Endothelial cell of umbilical vein (primary cell): ENCODE measurements at regions not wholly inside any gene's neighbourhood (a gene's known extent, or its start where the extent isn't known, plus 50 kb on each side); places are given as distances from the start of the nearest gene placed in this dataset.

Experiments
- BruUV-seq: library from RNA; stranded (reverse); fragments of 400-500 nt; replicated peaks from 2 replicates; lab custom pipeline; 2021; lab: Mats Ljungman, UMichigan
- CTCF ChIA-PET: fragments of 300-600, 350-600 bp; sonication (Branson Sonifier 250); formaldehyde crosslinking; loops from one replicate; lab custom pipeline; 2021; ENCODE audit warnings: antibody characterized with exemption, inconsistent platforms; lab: Charles Lee
- POLR2A ChIA-PET: fragments of 300-600, 350-600 bp; sonication (Branson Sonifier 250); formaldehyde crosslinking; loops from one replicate; lab custom pipeline; 2021; ENCODE audit warnings: antibody characterized with exemption, inconsistent platforms; lab: Charles Lee
- DNase-seq: peaks from one replicate; pipeline ENCODE4 v3.0.0-alpha.2; 2011; ENCODE audit warnings: low read depth, low spot score
- FAIRE-seq: peaks from 2 replicates; lab custom pipeline; 2011; peaks lifted over from hg19 to GRCh38; lab: Jason Lieb, UNC
- H2AFZ ChIP-seq: 2 replicates; pipeline ENCODE4 v1.6.0; 2012; ENCODE audit warnings: low read depth, low read length, control low read depth, inconsistent platforms
- H3K27ac ChIP-seq: 2 replicates; pipeline ENCODE4 v1.5.1; 2011; ENCODE audit warnings: low read depth, mild to moderate bottlenecking, control low read depth, low read length, moderate library complexity; ENCODE audit not compliant: insufficient read depth
- H3K27me3 ChIP-seq, 2 experiments: 2 replicates each; pipeline versions ENCODE4 v1.6.0 to v1.6.1; 2011; ENCODE audit warnings: low read length in 2 of 2, mixed read lengths in 1 of 2; ENCODE audit not compliant: control insufficient read depth in 2 of 2, insufficient read depth in 2 of 2
- H3K36me3 ChIP-seq, 2 experiments: 2 replicates in 1 of 2; 3 replicates in 1 of 2; pipeline ENCODE4 v1.5.1; 2011; ENCODE audit warnings: low read length in 2 of 2, mild to moderate bottlenecking in 1 of 2, moderate library complexity in 1 of 2; ENCODE audit not compliant: control insufficient read depth in 2 of 2, insufficient read depth in 2 of 2; ENCODE audit errors: extremely low read depth in 1 of 2
- H3K4me1 ChIP-seq: 3 replicates; pipeline ENCODE4 v1.5.1; 2011; ENCODE audit warnings: mild to moderate bottlenecking, low read length; ENCODE audit not compliant: control insufficient read depth, insufficient read depth; ENCODE audit errors: extremely low read depth
- H3K4me2 ChIP-seq: 2 replicates; pipeline ENCODE4 v1.6.1; 2011; ENCODE audit warnings: low read length, control low read depth, mixed read lengths; ENCODE audit not compliant: insufficient read depth
- H3K4me3 ChIP-seq, 3 experiments: fragments of 200-600 bp in 1 of 3; sonication (generic), shearing (Covaris generic) in 1 of 3; replicated peaks in 1 of 3; 2 replicates each; pipeline ENCODE4 v1.5.1; 2011 to 2016; ENCODE audit warnings: control low read depth in 3 of 3, low read length in 3 of 3, mild to moderate bottlenecking in 2 of 3, inconsistent platforms in 1 of 3, low read depth in 1 of 3, moderate library complexity in 1 of 3; ENCODE audit not compliant: insufficient read depth in 1 of 3
- H3K79me2 ChIP-seq: 2 replicates; pipeline ENCODE4 v1.6.0; 2012; ENCODE audit warnings: low read length, inconsistent platforms; ENCODE audit not compliant: control insufficient read depth, insufficient read depth
- H3K9ac ChIP-seq: replicated peaks from 2 replicates; pipeline ENCODE3; 2011; ENCODE audit warnings: low read length, control low read depth; ENCODE audit not compliant: insufficient read depth; ENCODE audit errors: extremely low read depth
- H3K9me1 ChIP-seq: replicated peaks from 3 replicates; pipeline ENCODE4 v1.6.0; 2011; ENCODE audit warnings: mild to moderate bottlenecking, low read length; ENCODE audit not compliant: control insufficient read depth, insufficient read depth; ENCODE audit errors: extremely low read depth
- H3K9me3 ChIP-seq: replicated peaks from 2 replicates; pipeline ENCODE4 v1.5.1; 2012; ENCODE audit warnings: low read length, inconsistent platforms; ENCODE audit not compliant: control insufficient read depth, insufficient read depth
- H4K20me1 ChIP-seq: replicated peaks from 2 replicates; pipeline ENCODE3; 2011; ENCODE audit warnings: mild to moderate bottlenecking, low read length; ENCODE audit not compliant: control insufficient read depth, insufficient read depth; ENCODE audit errors: extremely low read depth
- EZH2 ChIP-seq: IDR thresholded peaks from 2 replicates; pipeline ENCODE4 v1.6.1; 2012; ENCODE audit warnings: borderline replicate concordance, low read depth, mild to moderate bottlenecking, moderate library complexity, low read length, inconsistent platforms; ENCODE audit not compliant: severe bottlenecking
- GATA2 ChIP-seq: IDR thresholded peaks from 2 replicates; pipeline ENCODE4 v1.7.0; 2011; ENCODE audit warnings: low read depth, mild to moderate bottlenecking, moderate library complexity, mixed read lengths, low read length; ENCODE audit not compliant: insufficient read length, insufficient read depth
- JUN ChIP-seq: IDR thresholded peaks from 2 replicates; pipeline ENCODE4 v1.6.1; 2011; ENCODE audit warnings: borderline replicate concordance, low read depth; ENCODE audit not compliant: insufficient read length, insufficient read depth
- MYC ChIP-seq: IDR thresholded peaks from one replicate; pipeline ENCODE4 v1.6.1; 2011; ENCODE audit warnings: mild to moderate bottlenecking, low read depth, low read length
- POLR2A ChIP-seq: IDR thresholded peaks from 2 replicates; pipeline ENCODE4 v1.6.1; 2012; ENCODE audit warnings: low read depth, mild to moderate bottlenecking, control low read depth, low read length
- dilution Hi-C: fragments of 300-500 bp; cut with MboI; formaldehyde crosslinking; loops from one replicate; pipeline ENCODE4 v1.15.0; 2019; ENCODE audit warnings: low sequenced_read_pairs; ENCODE audit not compliant: extremely low pct_ligation_motif_present
- intact Hi-C: fragments of 100-400 bp; cut with micrococcal nuclease; formaldehyde crosslinking; loops from one replicate; pipeline ENCODE4 v1.10.0; 2022
- TF ChIP-seq, protein P1 (sequence below): IDR thresholded peaks from 2 replicates; pipeline ENCODE4 v1.6.1; 2011; ENCODE audit not compliant: insufficient read depth, insufficient read length

DNA sequence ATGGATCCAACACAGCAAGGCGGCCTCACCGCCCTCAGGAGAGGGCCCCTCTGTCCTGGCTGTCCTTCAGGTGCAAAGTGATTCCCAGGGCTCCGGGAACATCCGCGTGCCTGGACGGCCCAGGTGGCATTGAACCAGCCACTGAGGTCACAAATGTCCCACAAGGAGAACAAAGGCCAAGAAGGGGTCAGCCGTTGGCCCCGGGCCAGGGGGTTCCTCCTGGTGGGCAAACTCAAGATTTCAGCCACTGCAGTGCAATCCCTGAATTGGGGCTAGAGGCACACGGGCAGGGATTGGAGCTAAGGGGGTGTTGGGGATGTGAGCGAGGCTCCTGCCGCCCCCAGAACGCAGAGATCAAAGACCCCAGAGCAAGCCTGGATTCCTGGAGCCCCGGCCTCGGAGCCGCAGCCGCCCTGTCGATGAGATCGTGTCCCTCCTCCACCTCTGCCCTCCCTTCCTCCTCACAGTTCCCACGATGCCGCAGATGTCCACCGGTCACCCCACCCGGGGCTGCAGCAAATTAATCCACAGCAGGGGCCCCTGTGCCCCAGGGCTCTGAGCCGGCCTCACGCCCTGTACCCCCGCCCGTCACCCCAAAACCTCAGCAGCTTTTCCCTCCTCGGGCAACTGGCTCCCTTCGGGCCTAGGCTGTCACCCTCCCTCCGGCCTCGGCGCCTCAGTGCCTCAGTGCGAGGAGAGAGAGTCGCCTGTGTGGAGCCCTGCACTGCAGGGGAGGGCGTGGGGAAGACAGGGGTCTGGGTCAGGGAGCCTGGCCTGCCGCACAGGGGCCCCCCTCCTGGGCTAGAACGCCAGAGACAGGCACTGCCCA lies 56.7 kb upstream of the GALNT9 start:
- Histone ChIP-seq H3K4me1 (no peaks in the 10 kb centered on the region), H3K4me3 (no peak overlapping the region), H3K27ac (no peak overlapping the region), H3K36me3 (no peaks in the 10 kb centered on the region), H3K9me3 (no peaks in the 10 kb centered on the region), H4K20me1 (no peaks in the 10 kb centered on the region), H3K4me2 (no peak overlapping the region), H3K27me3 (peaks cover 0 to 5% of the 10 kb centered on the region in 2 experiments), H3K79me2 (no peaks in the 10 kb centered on the region), H2AFZ (no peak overlapping the region), H3K9ac (no peak overlapping the region), H3K9me1 (no peaks in the 10 kb centered on the region)
- TF ChIP-seq JUN (no peak), MYC (no peak), GATA2 (no peak), EZH2 (no peak), POLR2A (no peak)
- TF ChIP-seq, protein P1, sequence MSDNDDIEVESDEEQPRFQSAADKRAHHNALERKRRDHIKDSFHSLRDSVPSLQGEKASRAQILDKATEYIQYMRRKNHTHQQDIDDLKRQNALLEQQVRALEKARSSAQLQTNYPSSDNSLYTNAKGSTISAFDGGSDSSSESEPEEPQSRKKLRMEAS, result no peak
- BruUV-seq, result no TSS peak
- no peak for DNase-seq
- no peak for FAIRE-seq
- POLR2A ChIA-PET, result no interaction called here
- intact Hi-C loops (no loop called here), dilution Hi-C loops (no loop called here)
- CTCF ChIA-PET, result interaction anchor here (0.9 kb wide), 1 partner anchor 232 kb away, joined by 3 read pairs; no protein-coding TSS in a partner anchor
